H1 (cell line): ENCODE measurements at regions not wholly inside any gene's neighbourhood (a gene's known extent, or its start where the extent isn't known, plus 50 kb on each side); places are given as distances from the start of the nearest gene placed in this dataset.

ENCODE experiments used
- CTCF ChIA-PET: fragments of 300-600 bp; sonication (Branson Sonifier 250); formaldehyde crosslinking; loops from one replicate; lab custom pipeline; 2021; ENCODE audit not compliant: partially characterized antibody; lab: Charles Lee
- POLR2A ChIA-PET: fragments of 300-600 bp; sonication (Branson Sonifier 250); formaldehyde crosslinking; loops from one replicate; lab custom pipeline; 2021; ENCODE audit warnings: inconsistent platforms; ENCODE audit not compliant: partially characterized antibody; lab: Charles Lee
- DNase-seq, 2 experiments: peaks; one replicate each; pipeline versions ENCODE4 v3.0.0 to v3.0.0-alpha.2; 2010 to 2022; ENCODE audit warnings: low spot score in 2 of 2, low read depth in 1 of 2, mixed read lengths in 1 of 2
- FAIRE-seq: peaks from 2 replicates; lab custom pipeline; 2011; peaks lifted over from hg19 to GRCh38; lab: Jason Lieb, UNC
- H2AFZ ChIP-seq: 2 replicates; pipeline ENCODE4 v1.8.1; 2012; ENCODE audit warnings: low read length, inconsistent platforms
- H2AK5ac ChIP-seq: 2 replicates; pipeline ENCODE4 v1.6.1; 2013; ENCODE audit warnings: low read depth, low read length
- H2BK120ac ChIP-seq: replicated peaks from 2 replicates; pipeline ENCODE3; 2013; ENCODE audit warnings: low read depth, low read length, inconsistent platforms
- H2BK12ac ChIP-seq: 2 replicates; pipeline ENCODE4 v1.6.1; 2013; ENCODE audit warnings: low read depth, low read length
- H2BK15ac ChIP-seq: 2 replicates; pipeline ENCODE4 v1.6.1; 2013; ENCODE audit warnings: low read length
- H2BK20ac ChIP-seq: 2 replicates; pipeline ENCODE4 v1.6.1; 2013; ENCODE audit warnings: low read length
- H2BK5ac ChIP-seq: 2 replicates; pipeline ENCODE4 v1.6.1; 2013; ENCODE audit warnings: low read depth, low read length
- H3K14ac ChIP-seq: 2 replicates; pipeline ENCODE4 v1.6.1; 2013; ENCODE audit warnings: inconsistent platforms; ENCODE audit not compliant: insufficient read length
- H3K18ac ChIP-seq: 2 replicates; pipeline ENCODE4 v1.6.1; 2013; ENCODE audit warnings: low read length; ENCODE audit errors: extremely low read depth
- H3K23ac ChIP-seq: 2 replicates; pipeline ENCODE4 v1.6.1; 2013; ENCODE audit warnings: inconsistent platforms; ENCODE audit not compliant: insufficient read length
- H3K23me2 ChIP-seq: 2 replicates; pipeline ENCODE4 v1.6.1; 2013; ENCODE audit warnings: low read depth, low read length
- H3K27ac ChIP-seq: 2 replicates; pipeline ENCODE4 v1.6.1; 2011; ENCODE audit warnings: low read depth, low read length, inconsistent platforms
- H3K27me3 ChIP-seq, 4 experiments: replicated peaks in 1 of 4; 1 replicate in 1 of 4; 2 replicates in 3 of 4; pipeline versions ENCODE4 v1.6.1 to v1.8.1; 2011 to 2013; ENCODE audit warnings: low read length in 3 of 4, mild to moderate bottlenecking in 3 of 4, inconsistent platforms in 2 of 4, mixed read lengths in 2 of 4, moderate library complexity in 1 of 4; ENCODE audit not compliant: control insufficient read depth in 3 of 4, insufficient read depth in 3 of 4; ENCODE audit errors: extremely low read depth in 1 of 4
- H3K36me3 ChIP-seq, 4 experiments: 2 replicates each; pipeline versions ENCODE4 v1.6.1 to v1.8.1; 2011 to 2013; ENCODE audit warnings: mild to moderate bottlenecking in 4 of 4, low read length in 3 of 4, moderate library complexity in 2 of 4, control low read depth in 1 of 4, inconsistent platforms in 1 of 4; ENCODE audit not compliant: insufficient read depth in 4 of 4, control insufficient read depth in 2 of 4
- H3K4ac ChIP-seq: replicated peaks from 2 replicates; pipeline ENCODE3; 2013; ENCODE audit warnings: low read length, low read depth, mixed read lengths, inconsistent platforms; ENCODE audit not compliant: insufficient read length
- H3K4me1 ChIP-seq, 4 experiments: replicated peaks in 1 of 4; 1 replicate in 1 of 4; 2 replicates in 3 of 4; pipeline versions ENCODE4 v1.6.1 to v1.8.1; 2011 to 2013; ENCODE audit warnings: low read length in 3 of 4, inconsistent platforms in 2 of 4, mixed read lengths in 1 of 4; ENCODE audit not compliant: insufficient read depth in 4 of 4, control insufficient read depth in 3 of 4
- H3K4me2 ChIP-seq, 2 experiments: 2 replicates each; pipeline versions ENCODE4 v1.6.1 to v1.8.1; 2011 to 2013; ENCODE audit warnings: low read depth in 2 of 2, low read length in 2 of 2, control low read depth in 1 of 2, inconsistent platforms in 1 of 2, mild to moderate bottlenecking in 1 of 2; ENCODE audit not compliant: insufficient read depth in 1 of 2
- H3K4me3 ChIP-seq, 4 experiments: fragments of 200-600, 300-600 bp in 1 of 4; sonication (generic), shearing (Covaris generic), sonication (Bioruptor Twin) in 1 of 4; 2 replicates each; pipeline versions ENCODE4 v1.5.1 to v1.8.1; 2011 to 2016; ENCODE audit warnings: low read length in 4 of 4, low read depth in 3 of 4, control low read depth in 2 of 4, inconsistent platforms in 2 of 4, mild to moderate bottlenecking in 2 of 4, mixed read lengths in 1 of 4, moderate library complexity in 1 of 4; ENCODE audit not compliant: insufficient read depth in 2 of 4; ENCODE audit errors: extremely low read depth in 1 of 4
- H3K56ac ChIP-seq: replicated peaks from 2 replicates; pipeline ENCODE3; 2013; ENCODE audit warnings: low read depth, mild to moderate bottlenecking, mixed read lengths, low read length, inconsistent platforms; ENCODE audit not compliant: insufficient read length
- H3K79me1 ChIP-seq: 2 replicates; pipeline ENCODE4 v1.6.1; 2013; ENCODE audit warnings: low read depth, low read length, control low read depth
- H3K79me2 ChIP-seq, 2 experiments: 2 replicates each; pipeline versions ENCODE4 v1.6.1 to v1.8.1; 2012 to 2013; ENCODE audit warnings: low read length in 2 of 2, mild to moderate bottlenecking in 2 of 2, inconsistent platforms in 1 of 2; ENCODE audit not compliant: insufficient read depth in 2 of 2, control insufficient read depth in 1 of 2
- H3K9ac ChIP-seq, 4 experiments: replicated peaks in 1 of 4; 1 replicate in 1 of 4; 2 replicates in 3 of 4; pipeline versions ENCODE4 v1.6.1 to v1.8.1; 2011 to 2013; ENCODE audit warnings: low read depth in 3 of 4, low read length in 3 of 4, control low read depth in 2 of 4, mild to moderate bottlenecking in 2 of 4, moderate library complexity in 2 of 4, inconsistent platforms in 1 of 4; ENCODE audit errors: extremely low read depth in 1 of 4
- H3K9me3 ChIP-seq, 2 experiments: 2 replicates each; pipeline versions ENCODE4 v1.6.1 to v1.8.1; 2012 to 2013; ENCODE audit warnings: mild to moderate bottlenecking in 2 of 2, moderate library complexity in 2 of 2, control low read depth in 1 of 2, inconsistent platforms in 1 of 2, low read depth in 1 of 2, low read length in 1 of 2, mixed read lengths in 1 of 2; ENCODE audit not compliant: insufficient read depth in 2 of 2
- H4K20me1 ChIP-seq, 2 experiments: replicated peaks in 1 of 2; 2 replicates each; pipeline versions ENCODE3 to v1.8.1; 2011 to 2013; ENCODE audit warnings: inconsistent platforms in 2 of 2, low read length in 2 of 2, mild to moderate bottlenecking in 1 of 2; ENCODE audit not compliant: insufficient read depth in 2 of 2, control insufficient read depth in 1 of 2
- H4K5ac ChIP-seq: 2 replicates; pipeline ENCODE4 v1.6.1; 2013; ENCODE audit warnings: low read length, low read depth, mixed read lengths, inconsistent platforms; ENCODE audit not compliant: insufficient read length
- H4K8ac ChIP-seq: 2 replicates; pipeline ENCODE4 v1.8.0; 2013; ENCODE audit warnings: mild to moderate bottlenecking, moderate library complexity, low read length, inconsistent platforms; ENCODE audit not compliant: insufficient read depth; ENCODE audit errors: extremely low read depth
- H4K91ac ChIP-seq: replicated peaks from 2 replicates; pipeline ENCODE3; 2013; ENCODE audit warnings: low read length, mixed read lengths, inconsistent platforms; ENCODE audit not compliant: insufficient read length
- ATF3 ChIP-seq: IDR thresholded peaks from 2 replicates; pipeline ENCODE4 v1.6.1; 2011; ENCODE audit warnings: low read depth, mild to moderate bottlenecking, low read length; ENCODE audit not compliant: insufficient read depth
- NANOG ChIP-seq: IDR thresholded peaks from 2 replicates; pipeline ENCODE4 v1.6.1; 2011; ENCODE audit warnings: low read length, low read depth, mild to moderate bottlenecking, inconsistent platforms; ENCODE audit not compliant: insufficient read depth, poor library complexity, severe bottlenecking
- WGBS, 2 experiments: shearing (Covaris generic) in 1 of 2; methylation state at CpG; one replicate each; pipeline versions ENCODE4 v1.1.6 to v1.1.7; 2013 to 2015; ENCODE audit warnings: low lambda C conversion rate in 2 of 2, mixed read lengths in 2 of 2, inconsistent platforms in 1 of 2, low coverage in 1 of 2, missing lambda C conversion rate in 1 of 2; ENCODE audit not compliant: insufficient replicate concordance in 2 of 2, insufficient coverage in 1 of 2, insufficient read length in 1 of 2; ENCODE audit errors: extremely low coverage in 1 of 2, missing lambda C conversion rate in 1 of 2; 5-methylcytosine and 5-hydroxymethylcytosine counted together

GRCh38 chr6:166782520-166782919, 155.5 kb upstream of the RPS6KA2 start:
- 85% methylated on average over 10 of the region's 10 CpGs; no CpG with 5 or more reads in 1 of the 2 experiments for WGBS, 2 experiments
- CTCF ChIA-PET, result interaction anchor here (0.8 to 1.4 kb wide), 7 partner anchors 8 to 207 kb away, joined by 3 to 4 read pairs (median 4); no protein-coding TSS in a partner anchor

More at GRCh38 chr6:166782520-166782919, 155.5 kb upstream of the RPS6KA2 start:
- Histone ChIP-seq H3K4me1 (no peaks in the 10 kb centered on the region), H3K4me2 (no peak overlapping the region), H2BK120ac (no peak overlapping the region), H3K4me3 (no peak overlapping the region), H3K4ac (no peak overlapping the region), H3K9ac (no peak overlapping the region), H4K91ac (no peak overlapping the region), H3K14ac (no peak overlapping the region), H3K27ac (no peak overlapping the region), H2AFZ (no peak overlapping the region), H4K20me1 (no peaks in the 10 kb centered on the region), H4K5ac (no peak overlapping the region), H3K9me3 (peaks cover 0 to 2% of the 10 kb centered on the region in 2 experiments; a peak in 1 of 4 replicates), H3K56ac (no peak overlapping the region), H3K27me3 (no peaks in the 10 kb centered on the region), H3K79me2 (no peaks in the 10 kb centered on the region), H2BK5ac (no peak overlapping the region), H2BK12ac (no peak overlapping the region), H3K23me2 (no peaks in the 10 kb centered on the region), H4K8ac (no peak overlapping the region), H3K18ac (no peak overlapping the region), H2BK15ac (no peak overlapping the region), H2BK20ac (no peak overlapping the region), H2AK5ac (no peak overlapping the region), H3K23ac (no peak overlapping the region), H3K36me3 (no peaks in the 10 kb centered on the region), H3K79me1 (no peaks in the 10 kb centered on the region; the same call in 1 of the 2 replicates)
- DNase-seq (peak in 1 of 2 experiments; percentile 38), FAIRE-seq (no peak)
- TF ChIP-seq NANOG (no peak), ATF3 (no peak)
- POLR2A ChIA-PET, result interaction anchor here (1.1 kb wide), 1 partner anchor 51 kb away, joined by 3 read pairs; no protein-coding TSS in a partner anchor
